NCI-H2107 treated with DMSO at 0.1 percent for 48 hours (cell line): ENCODE measurements at regions not wholly inside any gene's neighbourhood (a gene's known extent, or its start where the extent isn't known, plus 50 kb on each side); places are given as distances from the start of the nearest gene placed in this dataset.

Source experiments
- DNase-seq: peaks from one replicate; lab custom pipeline; 2025; ENCODE audit not compliant: unreplicated experiment; lab: John Stamatoyannopoulos, UW

- DNase-seq, result no peak
Observed at GRCh38 chr16:47973552-47973951, 182.2 kb downstream of the ABCC12 start.

GRCh38 chr16:47972246-47972985 lies 183.4 kb downstream of the ABCC12 start:
- DNase-seq, result no peak

- no peak for DNase-seq
Observed at GRCh38 chr16:47971225-47971624, 184.6 kb downstream of the ABCC12 start.

- DNase-seq, result no peak
Observed at GRCh38 chr16:47970291-47970931, 185.4 kb downstream of the ABCC12 start.

- DNase-seq, result no peak
Observed at GRCh38 chr16:47967374-47967773, 188.4 kb downstream of the ABCC12 start.

GRCh38 chr16:47966325-47966724 lies 189.5 kb downstream of the ABCC12 start:
- DNase-seq, result no peak

GRCh38 chr16:47965439-47965838 lies 190.4 kb downstream of the ABCC12 start:
- DNase-seq, result no peak

GRCh38 chr16:47958726-47959125 lies 197.1 kb downstream of the ABCC12 start:
- DNase-seq, result no peak

- no peak for DNase-seq
Observed at GRCh38 chr16:47956916-47957315, 198.9 kb downstream of the ABCC12 start.

- no peak for DNase-seq
Observed at GRCh38 chr16:47949714-47950113, 206.1 kb downstream of the ABCC12 start.

- DNase-seq, result no peak
Observed at GRCh38 chr16:47949276-47949675, 206.5 kb downstream of the ABCC12 start.

- DNase-seq, result no peak
Observed at GRCh38 chr16:47947723-47948122, 208.1 kb downstream of the ABCC12 start.

GRCh38 chr16:47946092-47946491 lies 209.7 kb downstream of the ABCC12 start:
- DNase-seq, result no peak

- DNase-seq, result no peak
Observed at GRCh38 chr16:47944589-47944988, 211.2 kb downstream of the ABCC12 start.

GRCh38 chr16:47943235-47943634 lies 212.6 kb downstream of the ABCC12 start:
- DNase-seq, result no peak

GRCh38 chr16:47940466-47940865 lies 215.3 kb downstream of the ABCC12 start:
- DNase-seq, result no peak

- no peak for DNase-seq
Observed at GRCh38 chr16:47939680-47940079, 216.1 kb downstream of the ABCC12 start.

GRCh38 chr16:47938272-47938671 lies 217.5 kb downstream of the ABCC12 start:
- no peak for DNase-seq

GRCh38 chr16:47928008-47928407 lies 227.8 kb downstream of the ABCC12 start:
- DNase-seq, result no peak

- no peak for DNase-seq
Observed at GRCh38 chr16:47927330-47927729, 228.5 kb downstream of the ABCC12 start.

- no peak for DNase-seq
Observed at GRCh38 chr16:47925811-47926460, 229.9 kb downstream of the ABCC12 start.

GRCh38 chr16:47924950-47925349 lies 230.8 kb downstream of the ABCC12 start:
- no peak for DNase-seq
